ENCODE measurements at regions not wholly inside any gene's neighbourhood (a gene's known extent, or its start where the extent isn't known, plus 50 kb on each side); places are given as distances from the start of the nearest gene placed in this dataset.

- no peak overlapping the region for H3K4me3 ChIP-seq (ENCODE audit: low read depth, low read length)
- TF ChIP-seq CTCF (IDR thresholded peaks at IDR 0.05; ENCODE audit: insufficient read depth, low read depth, low read length, missing control alignments) = no peak
- DNase-seq (ENCODE audit: low read depth) = no peak
These were observed 326.4 kb upstream of the CTNND2 start for GRCh38 chr5:12230659-12231058.

- no peak for TF ChIP-seq CTCF (IDR thresholded peaks at IDR 0.05; ENCODE audit: insufficient read depth, low read depth, low read length, missing control alignments)
- H3K4me3 ChIP-seq (ENCODE audit: low read depth, low read length) = no peak overlapping the region
- DNase-seq (ENCODE audit: low read depth) = no peak
These were observed 312.8 kb upstream of the CTNND2 start for GRCh38 chr5:12217039-12217438.

- H3K4me3 ChIP-seq (ENCODE audit: low read depth, low read length) = no peak overlapping the region
- no peak for TF ChIP-seq CTCF (IDR thresholded peaks at IDR 0.05; ENCODE audit: insufficient read depth, low read depth, low read length, missing control alignments)
- DNase-seq (ENCODE audit: low read depth) = no peak
These were observed 310.2 kb upstream of the CTNND2 start for GRCh38 chr5:12214267-12215015.

GRCh38 chr5:12208366-12209100 lies 304.3 kb upstream of the CTNND2 start:
- DNase-seq (ENCODE audit: low read depth) = no peak
- no peak overlapping the region for H3K4me3 ChIP-seq (ENCODE audit: low read depth, low read length)
- TF ChIP-seq CTCF (IDR thresholded peaks at IDR 0.05; ENCODE audit: insufficient read depth, low read depth, low read length, missing control alignments) = no peak

- no peak for DNase-seq (ENCODE audit: low read depth)
- TF ChIP-seq CTCF (IDR thresholded peaks at IDR 0.05; ENCODE audit: insufficient read depth, low read depth, low read length, missing control alignments) = no peak
- H3K4me3 ChIP-seq (ENCODE audit: low read depth, low read length) = no peak overlapping the region
These were observed 300.5 kb upstream of the CTNND2 start for GRCh38 chr5:12204761-12205160.

GRCh38 chr5:12193536-12193935 lies 289.3 kb upstream of the CTNND2 start:
- H3K4me3 ChIP-seq (ENCODE audit: low read depth, low read length) = no peak overlapping the region
- TF ChIP-seq CTCF (IDR thresholded peaks at IDR 0.05; ENCODE audit: insufficient read depth, low read depth, low read length, missing control alignments) = no peak
- no peak for DNase-seq (ENCODE audit: low read depth)

Data from GM12865 (cell line).